Panc1 (cell line): ENCODE measurements at regions not wholly inside any gene's neighbourhood (a gene's known extent, or its start where the extent isn't known, plus 50 kb on each side); places are given as distances from the start of the nearest gene placed in this dataset.

Source experiments
- ATAC-seq: fragments of 200-7000 bp; cut with Tn5 transposase; 2 replicates; pipeline ENCODE4 v1.9.1; 2020; ENCODE audit warnings: mild to moderate bottlenecking, moderate library complexity
- BruUV-seq: library from RNA; stranded (reverse); fragments of 400-500 nt; replicated peaks from 2 replicates; lab custom pipeline; 2021; lab: Mats Ljungman, UMichigan
- CTCF ChIA-PET: fragments of 300-600 bp; sonication (Branson Sonifier 250); formaldehyde crosslinking; loops from one replicate; lab custom pipeline; 2022; ENCODE audit warnings: antibody characterized with exemption; lab: Charles Lee
- POLR2A ChIA-PET: fragments of 300-600 bp; sonication (Branson Sonifier 250); formaldehyde crosslinking; loops from one replicate; lab custom pipeline; 2022; ENCODE audit warnings: antibody characterized with exemption; lab: Charles Lee
- DNase-seq: peaks from one replicate; pipeline ENCODE4 v3.0.0-alpha.2; 2010; ENCODE audit warnings: low read depth, low spot score
- H3K27ac ChIP-seq: 2 replicates; pipeline ENCODE4 v1.5.1; 2011; ENCODE audit warnings: mild to moderate bottlenecking, low read length, inconsistent platforms
- H3K27me3 ChIP-seq: fragments of 200-500 bp; sonication (Bioruptor generic); 2 replicates; pipeline ENCODE4 v1.6.0; 2014; ENCODE audit warnings: low read length, inconsistent platforms; ENCODE audit not compliant: control insufficient read depth, insufficient read depth
- H3K36me3 ChIP-seq: fragments of 200-500 bp; sonication (Bioruptor generic); 2 replicates; pipeline ENCODE4 v1.5.1; 2014; ENCODE audit warnings: inconsistent platforms, mild to moderate bottlenecking, low read length, moderate library complexity; ENCODE audit not compliant: control insufficient read depth, insufficient read depth
- H3K4me1 ChIP-seq: 2 replicates; pipeline ENCODE4 v1.5.1; 2011; ENCODE audit warnings: inconsistent platforms, mild to moderate bottlenecking, low read length, moderate library complexity; ENCODE audit not compliant: control insufficient read depth, insufficient read depth
- H3K4me3 ChIP-seq, 2 experiments: 2 replicates each; pipeline ENCODE4 v1.5.1; 2011 to 2012; ENCODE audit warnings: low read depth in 2 of 2, low read length in 2 of 2, mild to moderate bottlenecking in 2 of 2, inconsistent platforms in 1 of 2, moderate library complexity in 1 of 2
- H3K9me3 ChIP-seq: fragments of 200-500 bp; sonication (Bioruptor generic); 2 replicates; pipeline ENCODE4 v1.5.1; 2014; ENCODE audit warnings: low read depth, mild to moderate bottlenecking, inconsistent platforms, low read length, moderate library complexity; ENCODE audit not compliant: control insufficient read depth, insufficient read depth
- CTCF ChIP-seq: fragments of 450-650 bp; IDR thresholded peaks from 2 replicates; pipeline ENCODE4 v1.5.1; 2017; ENCODE audit warnings: mild to moderate bottlenecking
- POLR2AphosphoS5 ChIP-seq: IDR thresholded peaks from 2 replicates; pipeline ENCODE4 v1.6.1; 2012; ENCODE audit warnings: mild to moderate bottlenecking, low read depth, low read length, moderate library complexity
- SIN3A ChIP-seq: IDR thresholded peaks from 2 replicates; pipeline ENCODE4 v1.6.1; 2012; ENCODE audit warnings: low read depth, mild to moderate bottlenecking, low read length, moderate library complexity, borderline replicate concordance; ENCODE audit not compliant: insufficient read depth
- TCF7L2 ChIP-seq: IDR thresholded peaks from 2 replicates; pipeline ENCODE4 v1.6.1; 2011; ENCODE audit warnings: mild to moderate bottlenecking, low read depth, low read length, inconsistent platforms
- in situ Hi-C: cut with HindIII; loops from 2 replicates; pipeline ENCODE4 v1.10.0; 2016; ENCODE audit warnings: low sequenced_read_pairs, low pct_unique_long_range_greater_than_20kb
- intact Hi-C: fragments of 100-400 bp; cut with micrococcal nuclease; formaldehyde crosslinking; loops from one replicate; pipeline ENCODE4 v1.10.0; 2022; ENCODE audit not compliant: unreplicated experiment
- TF ChIP-seq, protein P1 (sequence below), 2 experiments: IDR thresholded peaks; 2 replicates each; pipeline ENCODE4 v1.6.1; 2011 to 2012; ENCODE audit warnings: low read depth in 2 of 2, control low read depth in 1 of 2, low read length in 1 of 2, mild to moderate bottlenecking in 1 of 2, moderate library complexity in 1 of 2; ENCODE audit not compliant: insufficient read depth in 1 of 2

DNA sequence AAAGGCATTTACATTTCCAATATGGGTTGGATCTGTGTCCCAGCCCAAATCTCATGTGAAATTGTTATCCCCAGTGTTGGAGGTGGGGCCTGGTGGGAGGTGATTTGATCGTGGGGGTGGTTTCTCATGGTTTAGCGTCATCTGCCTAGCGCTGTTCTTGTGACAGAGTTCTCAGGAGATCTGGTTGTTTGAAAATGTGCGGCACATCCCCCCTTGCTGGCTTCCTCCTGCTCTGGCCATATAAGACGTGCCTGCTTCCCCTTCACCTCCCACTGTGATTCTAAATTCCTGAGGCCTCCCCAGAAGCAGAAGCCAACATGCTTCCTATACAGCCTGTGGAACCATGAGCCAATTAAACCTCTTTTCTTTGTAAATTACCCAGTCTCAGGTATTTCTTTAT lies 126.2 kb upstream of the FNDC3A start:
- no TSS peak for BruUV-seq
- POLR2A ChIA-PET, result no interaction called here
- Histone ChIP-seq H3K9me3 (no peaks in the 10 kb centered on the region), H3K27ac (no peak overlapping the region), H3K36me3 (no peaks in the 10 kb centered on the region), H3K4me1 (no peaks in the 10 kb centered on the region), H3K27me3 (no peaks in the 10 kb centered on the region), H3K4me3 (no peak overlapping the region)
- TF ChIP-seq, protein P1, sequence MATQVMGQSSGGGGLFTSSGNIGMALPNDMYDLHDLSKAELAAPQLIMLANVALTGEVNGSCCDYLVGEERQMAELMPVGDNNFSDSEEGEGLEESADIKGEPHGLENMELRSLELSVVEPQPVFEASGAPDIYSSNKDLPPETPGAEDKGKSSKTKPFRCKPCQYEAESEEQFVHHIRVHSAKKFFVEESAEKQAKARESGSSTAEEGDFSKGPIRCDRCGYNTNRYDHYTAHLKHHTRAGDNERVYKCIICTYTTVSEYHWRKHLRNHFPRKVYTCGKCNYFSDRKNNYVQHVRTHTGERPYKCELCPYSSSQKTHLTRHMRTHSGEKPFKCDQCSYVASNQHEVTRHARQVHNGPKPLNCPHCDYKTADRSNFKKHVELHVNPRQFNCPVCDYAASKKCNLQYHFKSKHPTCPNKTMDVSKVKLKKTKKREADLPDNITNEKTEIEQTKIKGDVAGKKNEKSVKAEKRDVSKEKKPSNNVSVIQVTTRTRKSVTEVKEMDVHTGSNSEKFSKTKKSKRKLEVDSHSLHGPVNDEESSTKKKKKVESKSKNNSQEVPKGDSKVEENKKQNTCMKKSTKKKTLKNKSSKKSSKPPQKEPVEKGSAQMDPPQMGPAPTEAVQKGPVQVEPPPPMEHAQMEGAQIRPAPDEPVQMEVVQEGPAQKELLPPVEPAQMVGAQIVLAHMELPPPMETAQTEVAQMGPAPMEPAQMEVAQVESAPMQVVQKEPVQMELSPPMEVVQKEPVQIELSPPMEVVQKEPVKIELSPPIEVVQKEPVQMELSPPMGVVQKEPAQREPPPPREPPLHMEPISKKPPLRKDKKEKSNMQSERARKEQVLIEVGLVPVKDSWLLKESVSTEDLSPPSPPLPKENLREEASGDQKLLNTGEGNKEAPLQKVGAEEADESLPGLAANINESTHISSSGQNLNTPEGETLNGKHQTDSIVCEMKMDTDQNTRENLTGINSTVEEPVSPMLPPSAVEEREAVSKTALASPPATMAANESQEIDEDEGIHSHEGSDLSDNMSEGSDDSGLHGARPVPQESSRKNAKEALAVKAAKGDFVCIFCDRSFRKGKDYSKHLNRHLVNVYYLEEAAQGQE (IDR thresholded peaks at IDR 0.05; ENCODE audit: insufficient read depth in 1 of 2, low read depth in 2 of 2, low read length in 1 of 2), result no peak
- intact Hi-C loops (no loop called here), in situ Hi-C loops (no loop called here)
- ATAC-seq, result no peak
- CTCF ChIA-PET, result no interaction called here
- no peak for DNase-seq

DNA sequence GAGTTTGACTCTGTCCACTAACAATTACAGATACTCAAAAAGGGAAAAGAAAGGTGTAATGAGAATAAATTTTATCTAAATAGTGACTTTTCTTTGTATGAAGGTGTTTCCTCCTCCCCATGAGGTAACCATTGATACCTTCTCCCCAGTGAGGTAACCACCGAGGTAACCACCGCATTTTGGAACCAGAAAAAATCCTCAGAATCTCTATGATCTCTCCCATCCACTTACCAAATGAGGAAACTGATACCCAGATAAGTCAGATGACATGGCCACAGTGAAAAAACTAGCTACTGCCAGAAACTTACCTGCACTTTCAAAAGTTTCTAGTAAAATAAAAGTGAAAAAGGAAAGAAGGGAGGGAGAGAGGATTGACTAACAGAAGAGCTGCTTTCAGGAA lies 124.0 kb upstream of the FNDC3A start:
- no peak for ATAC-seq
- TF ChIP-seq CTCF (no peak), TCF7L2 (no peak), POLR2AphosphoS5 (no peak), SIN3A (no peak)
- TF ChIP-seq, protein P1 (IDR thresholded peaks at IDR 0.05; ENCODE audit: insufficient read depth in 1 of 2, low read depth in 2 of 2, low read length in 1 of 2), result no peak
- Histone ChIP-seq H3K4me1 (no peaks in the 10 kb centered on the region), H3K9me3 (no peaks in the 10 kb centered on the region), H3K4me3 (no peak overlapping the region), H3K36me3 (no peaks in the 10 kb centered on the region), H3K27me3 (no peaks in the 10 kb centered on the region), H3K27ac (no peak overlapping the region)
- CTCF ChIA-PET, result no interaction called here
- in situ Hi-C loops (no loop called here), intact Hi-C loops (no loop called here)
- no peak for DNase-seq
- POLR2A ChIA-PET, result no interaction called here
- no TSS peak for BruUV-seq
